DMS 273 treated with DMSO at 0.1 percent for 48 hours (cell line): ENCODE measurements at regions not wholly inside any gene's neighbourhood (a gene's known extent, or its start where the extent isn't known, plus 50 kb on each side); places are given as distances from the start of the nearest gene placed in this dataset.
"Not testable (repeated sequence)": the region's sequence is repeated elsewhere in the genome, so short reads cannot be mapped to it uniquely, and the experiment has no call there.

Source experiments
- DNase-seq: peaks from one replicate; lab custom pipeline; 2025; lab: John Stamatoyannopoulos, UW

GRCh38 chr5:41995193-41995592 is 70.1 kb downstream of the FBXO4 start:
- no peak for DNase-seq

GRCh38 chr5:42001673-42002072 is 76.6 kb downstream of the FBXO4 start:
- DNase-seq, result no peak

GRCh38 chr5:42003852-42004251 is 78.8 kb downstream of the FBXO4 start:
- DNase-seq, result not testable (repeated sequence)

- peak; percentile 13 for DNase-seq
Observed at GRCh38 chr5:42005561-42006153, 80.6 kb downstream of the FBXO4 start.

- no peak for DNase-seq
Observed at GRCh38 chr5:42013561-42013960, 88.5 kb downstream of the FBXO4 start.

- no peak for DNase-seq
Observed at GRCh38 chr5:42015254-42015653, 90.2 kb downstream of the FBXO4 start.

GRCh38 chr5:42015681-42016080 is 90.6 kb downstream of the FBXO4 start:
- DNase-seq, result no peak

GRCh38 chr5:42020788-42021530 is 95.9 kb downstream of the FBXO4 start:
- no peak for DNase-seq

GRCh38 chr5:42021923-42022322 is 96.8 kb downstream of the FBXO4 start:
- no peak for DNase-seq

GRCh38 chr5:42022383-42022972 is 97.4 kb downstream of the FBXO4 start:
- DNase-seq, result no peak

- no peak for DNase-seq
Observed at GRCh38 chr5:42026446-42026845, 101.4 kb downstream of the FBXO4 start.

- no peak for DNase-seq
Observed at GRCh38 chr5:42032137-42032536, 107.1 kb downstream of the FBXO4 start.

- no peak for DNase-seq
Observed at GRCh38 chr5:42035526-42035925, 110.4 kb downstream of the FBXO4 start.

- no peak for DNase-seq
Observed at GRCh38 chr5:42036379-42036778, 111.3 kb downstream of the FBXO4 start.

- DNase-seq, result no peak
Observed at GRCh38 chr5:42037379-42037932, 112.4 kb downstream of the FBXO4 start.

- DNase-seq, result no peak
Observed at GRCh38 chr5:42043400-42043799, 118.3 kb downstream of the FBXO4 start.

GRCh38 chr5:42057254-42057690 is 132.2 kb downstream of the FBXO4 start:
- DNase-seq, result peak; percentile 4

- no peak for DNase-seq
Observed at GRCh38 chr5:42059291-42059690, 134.2 kb downstream of the FBXO4 start.

- no peak for DNase-seq
Observed at GRCh38 chr5:42059778-42060464, 134.8 kb downstream of the FBXO4 start.

- DNase-seq, result no peak
Observed at GRCh38 chr5:42061121-42061520, 136.0 kb downstream of the FBXO4 start.

- DNase-seq, result no peak
Observed at GRCh38 chr5:42064821-42065220, 139.7 kb downstream of the FBXO4 start.

- DNase-seq, result no peak
Observed at GRCh38 chr5:42066131-42066530, 141.1 kb downstream of the FBXO4 start.
